Thyroid gland (tissue), 4 donors: ENCODE measurements at regions not wholly inside any gene's neighbourhood (a gene's known extent, or its start where the extent isn't known, plus 50 kb on each side); places are given as distances from the start of the nearest gene placed in this dataset.

ENCODE experiments used
- POLR2A ChIP-seq, 2 donors: fragments of 450-650 bp; IDR thresholded peaks; one replicate each; pipeline ENCODE4 v1.6.1; 2017; ENCODE audit warnings: antibody characterized with exemption in 2 of 2, mild to moderate bottlenecking in 2 of 2, moderate library complexity in 1 of 2
- TF ChIP-seq, protein P1 (sequence below), 6 experiments: fragments of 200-600 bp in 3 of 6; fragments of 450-650 bp in 3 of 6; sonication (generic) in 3 of 6; IDR thresholded peaks; one replicate each; pipeline ENCODE4 v1.5.1; 2016 to 2019; ENCODE audit warnings: antibody characterized with exemption in 6 of 6, mild to moderate bottlenecking in 2 of 6, inconsistent platforms in 1 of 6, moderate library complexity in 1 of 6

DNA sequence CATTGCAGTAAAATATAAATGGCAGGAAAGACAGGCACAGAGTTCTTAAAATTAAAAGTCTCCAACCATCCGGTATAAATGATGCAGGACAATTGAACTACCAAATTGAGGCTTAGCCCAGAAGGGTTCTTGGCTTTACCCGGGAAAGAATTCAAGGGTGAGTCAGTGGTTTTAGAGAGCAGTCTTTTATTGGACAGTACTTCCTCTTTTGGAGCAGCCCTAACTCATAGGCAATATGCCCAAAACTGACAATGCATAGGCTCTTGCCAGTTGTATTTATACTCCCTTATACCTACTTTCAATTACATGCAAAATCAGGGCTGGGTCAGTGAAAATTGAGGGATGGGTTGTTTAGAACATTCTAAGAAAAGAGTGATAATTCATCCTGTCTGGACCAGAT lies 1628.9 kb upstream of the PRMT6 start:
- TF ChIP-seq POLR2A (IDR thresholded peaks at IDR 0.05): no peak
- TF ChIP-seq, protein P1, sequence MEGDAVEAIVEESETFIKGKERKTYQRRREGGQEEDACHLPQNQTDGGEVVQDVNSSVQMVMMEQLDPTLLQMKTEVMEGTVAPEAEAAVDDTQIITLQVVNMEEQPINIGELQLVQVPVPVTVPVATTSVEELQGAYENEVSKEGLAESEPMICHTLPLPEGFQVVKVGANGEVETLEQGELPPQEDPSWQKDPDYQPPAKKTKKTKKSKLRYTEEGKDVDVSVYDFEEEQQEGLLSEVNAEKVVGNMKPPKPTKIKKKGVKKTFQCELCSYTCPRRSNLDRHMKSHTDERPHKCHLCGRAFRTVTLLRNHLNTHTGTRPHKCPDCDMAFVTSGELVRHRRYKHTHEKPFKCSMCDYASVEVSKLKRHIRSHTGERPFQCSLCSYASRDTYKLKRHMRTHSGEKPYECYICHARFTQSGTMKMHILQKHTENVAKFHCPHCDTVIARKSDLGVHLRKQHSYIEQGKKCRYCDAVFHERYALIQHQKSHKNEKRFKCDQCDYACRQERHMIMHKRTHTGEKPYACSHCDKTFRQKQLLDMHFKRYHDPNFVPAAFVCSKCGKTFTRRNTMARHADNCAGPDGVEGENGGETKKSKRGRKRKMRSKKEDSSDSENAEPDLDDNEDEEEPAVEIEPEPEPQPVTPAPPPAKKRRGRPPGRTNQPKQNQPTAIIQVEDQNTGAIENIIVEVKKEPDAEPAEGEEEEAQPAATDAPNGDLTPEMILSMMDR (IDR thresholded peaks at IDR 0.05): no peak
